ENCODE measurements at regions not wholly inside any gene's neighbourhood (a gene's known extent, or its start where the extent isn't known, plus 50 kb on each side); places are given as distances from the start of the nearest gene placed in this dataset.
"Not testable (repeated sequence)": the region's sequence is repeated elsewhere in the genome, so short reads cannot be mapped to it uniquely, and the experiment has no call there.

GRCh38 chr10:63675171-63675570 is 154.0 kb downstream of the REEP3 start:
- TF ChIP-seq CTCF (IDR thresholded peaks at IDR 0.05) (no peak), POLR2AphosphoS5 (IDR thresholded peaks at IDR 0.05) (no peak), POLR2A (IDR thresholded peaks at IDR 0.05) (no peak)
- Histone ChIP-seq H3K4me3 (no peak overlapping the region), H3K9me3 (no peaks in the 10 kb centered on the region), H3K4me1 (replicated peaks) (no peaks in the 10 kb centered on the region), H3K36me3 (no peaks in the 10 kb centered on the region), H3K27ac (no peak overlapping the region), H3K27me3 (replicated peaks; ENCODE audit: insufficient read depth) (no peaks in the 10 kb centered on the region)
- WGBS = 73% methylated on average over 2 of the region's 2 CpGs
- DNase-seq (ENCODE audit: low spot score) = no peak
- intact Hi-C loops (cut with DNase I) = no loop called here

GRCh38 chr10:63677001-63677400 is 155.8 kb downstream of the REEP3 start:
- Histone ChIP-seq H3K27ac (no peak overlapping the region), H3K4me1 (replicated peaks) (no peaks in the 10 kb centered on the region), H3K9me3 (no peaks in the 10 kb centered on the region), H3K4me3 (no peak overlapping the region), H3K27me3 (replicated peaks; ENCODE audit: insufficient read depth) (no peaks in the 10 kb centered on the region), H3K36me3 (no peaks in the 10 kb centered on the region)
- TF ChIP-seq CTCF (IDR thresholded peaks at IDR 0.05) = no peak
- TF ChIP-seq POLR2A (IDR thresholded peaks at IDR 0.05) = no peak
- no peak for TF ChIP-seq POLR2AphosphoS5 (IDR thresholded peaks at IDR 0.05)
- WGBS = 41% methylated on average over 2 of the region's 2 CpGs
- intact Hi-C loops (cut with DNase I) = no loop called here
- DNase-seq (ENCODE audit: low spot score) = no peak

DNA sequence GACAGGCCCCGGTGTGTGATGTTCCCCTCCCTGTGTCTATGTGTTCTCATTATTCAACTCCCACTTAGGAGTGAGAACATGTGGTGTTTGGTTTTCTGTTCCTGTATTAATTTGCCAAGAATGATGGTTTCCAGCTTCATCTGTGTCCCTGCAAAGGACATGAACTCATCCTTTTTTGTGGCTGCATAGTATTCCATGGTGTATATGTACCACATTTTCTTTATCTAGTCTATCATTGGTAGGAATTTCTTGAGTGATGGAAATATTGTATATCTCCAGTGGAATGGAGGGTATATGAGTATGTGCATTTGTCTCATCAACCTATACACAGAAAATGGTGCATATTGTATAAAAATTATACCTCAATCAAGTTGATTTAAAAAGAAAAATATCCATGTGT is 159.3 kb downstream of the REEP3 start:
- 91% methylated on average over 1 of the region's 1 CpG for WGBS
- H3K4me3 ChIP-seq; H3K27me3 ChIP-seq (replicated peaks; ENCODE audit: insufficient read depth); H3K27ac ChIP-seq; DNase-seq (ENCODE audit: low spot score); H3K36me3 ChIP-seq; H3K4me1 ChIP-seq (replicated peaks); H3K9me3 ChIP-seq: not testable (repeated sequence)
- intact Hi-C loops (cut with DNase I) = loop anchor here (5.0 kb wide), 1 partner anchor 48 kb away; no protein-coding TSS in a partner anchor

DNA sequence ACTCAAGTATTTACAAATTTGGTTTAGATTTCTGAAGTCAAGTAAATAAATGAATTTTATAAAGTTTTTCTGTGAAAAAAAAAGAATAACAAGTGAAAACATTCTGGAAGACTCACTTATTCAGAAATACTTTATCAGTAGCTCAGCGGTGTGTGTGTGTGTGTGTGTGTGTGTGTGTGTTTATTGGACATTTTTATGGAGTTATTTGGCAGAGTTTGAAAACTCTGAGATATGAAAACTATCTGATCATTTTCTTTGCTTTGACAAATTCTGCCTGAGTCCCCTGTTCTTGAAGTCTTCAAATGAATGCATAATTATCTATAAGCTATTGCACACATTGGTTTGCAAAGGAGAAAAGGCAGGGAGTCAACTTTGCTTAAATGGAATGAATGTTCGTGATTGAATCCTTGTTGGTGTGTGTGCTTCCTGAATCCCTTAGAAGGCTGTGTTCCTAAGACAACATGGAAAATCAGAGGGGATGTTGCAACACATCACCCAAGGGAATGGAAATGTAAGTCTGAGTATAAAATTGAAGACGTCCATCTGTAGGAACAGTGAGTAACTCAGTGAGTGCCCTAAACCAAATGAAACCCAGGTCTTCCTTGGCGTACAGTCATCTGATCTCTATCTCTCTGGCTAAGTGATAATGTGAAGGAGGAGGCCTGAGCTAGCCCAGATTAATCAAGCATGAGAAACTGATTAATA is 160.9 kb downstream of the REEP3 start:
- no peaks in the 10 kb centered on the region for H3K9me3 ChIP-seq
- intact Hi-C loops (cut with DNase I) = loop anchor here (5.0 kb wide), 1 partner anchor 50 kb away; no protein-coding TSS in a partner anchor
- peak overlapping the region in 1 of 2 donors; percentile 60 for H3K27ac ChIP-seq
- no peaks in the 10 kb centered on the region for H3K4me1 ChIP-seq (replicated peaks)
- H3K4me3 ChIP-seq = no peak overlapping the region
- TF ChIP-seq POLR2AphosphoS5 (IDR thresholded peaks at IDR 0.05) (peak; percentile 86), POLR2A (IDR thresholded peaks at IDR 0.05) (no peak), CTCF (IDR thresholded peaks at IDR 0.05) (no peak)
- 10% methylated on average over 4 of the region's 4 CpGs for WGBS
- no peaks in the 10 kb centered on the region for H3K36me3 ChIP-seq
- DNase-seq (ENCODE audit: low spot score) = peak; percentile 46
- H3K27me3 ChIP-seq (replicated peaks; ENCODE audit: insufficient read depth) = no peaks in the 10 kb centered on the region

DNA sequence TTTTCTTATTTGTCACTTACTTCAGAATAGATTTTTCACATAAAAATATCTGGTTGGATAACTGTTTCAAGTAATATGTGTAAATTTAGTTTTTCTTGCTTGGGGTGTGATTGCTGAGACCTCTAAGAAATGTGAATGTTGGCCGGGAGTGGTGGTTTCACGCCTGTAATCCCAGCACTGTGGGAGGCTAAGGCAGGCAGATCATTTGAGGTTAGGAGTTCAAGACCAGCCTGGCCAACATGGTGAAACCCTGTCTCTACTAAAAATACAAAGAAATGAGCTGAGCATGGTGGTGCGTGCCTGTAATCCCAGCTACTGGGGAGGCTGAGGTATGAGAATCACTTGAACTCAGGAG is 161.5 kb downstream of the REEP3 start:
- not testable (repeated sequence) for H3K27me3 ChIP-seq (replicated peaks; ENCODE audit: insufficient read depth); H3K4me1 ChIP-seq (replicated peaks); H3K4me3 ChIP-seq; H3K36me3 ChIP-seq; H3K9me3 ChIP-seq; DNase-seq (ENCODE audit: low spot score)
- WGBS = 85% methylated on average over 3 of the region's 3 CpGs
- peak overlapping the region in 1 of 2 donors; percentile 60 for H3K27ac ChIP-seq
- intact Hi-C loops (cut with DNase I) = loop anchor here (5.0 kb wide), 1 partner anchor 50 kb away; no protein-coding TSS in a partner anchor

DNA sequence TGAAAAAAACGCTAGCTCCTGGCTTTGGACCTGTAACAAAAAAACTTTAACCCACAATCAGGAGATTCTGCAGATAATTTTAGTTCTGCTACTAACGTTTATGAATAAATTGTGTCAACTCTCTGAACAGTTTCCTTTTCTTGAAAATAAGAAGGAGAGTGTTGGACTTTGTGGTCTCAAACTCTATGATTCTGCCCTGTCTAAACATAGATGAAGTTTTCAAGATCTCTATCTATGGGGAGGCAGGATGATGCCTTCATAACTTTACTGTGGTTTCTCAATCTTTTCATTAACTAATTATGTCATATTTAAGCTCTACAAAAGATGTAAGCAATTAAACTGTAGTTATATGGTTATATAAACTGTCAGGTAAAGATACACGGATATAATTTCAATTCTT is 162.0 kb downstream of the REEP3 start:
- no peak for TF ChIP-seq POLR2AphosphoS5 (IDR thresholded peaks at IDR 0.05)
- no peak for TF ChIP-seq POLR2A (IDR thresholded peaks at IDR 0.05)
- TF ChIP-seq CTCF (IDR thresholded peaks at IDR 0.05) = no peak
- Histone ChIP-seq H3K9me3 (no peaks in the 10 kb centered on the region), H3K27ac (no peak overlapping the region), H3K36me3 (no peaks in the 10 kb centered on the region), H3K4me3 (no peak overlapping the region), H3K27me3 (replicated peaks; ENCODE audit: insufficient read depth) (no peaks in the 10 kb centered on the region), H3K4me1 (replicated peaks) (no peaks in the 10 kb centered on the region)
- DNase-seq (ENCODE audit: low spot score) = no peak
- 37% methylated on average over 3 of the region's 3 CpGs for WGBS
- intact Hi-C loops (cut with DNase I) = loop anchor here (5.0 kb wide), 1 partner anchor 51 kb away; no protein-coding TSS in a partner anchor
